Body of pancreas (tissue), 4 donors: ENCODE measurements at regions not wholly inside any gene's neighbourhood (a gene's known extent, or its start where the extent isn't known, plus 50 kb on each side); places are given as distances from the start of the nearest gene placed in this dataset.

Source experiments
- ATAC-seq: fragments of 150-250 bp; one replicate; pipeline ENCODE4 v1.9.1; 2016
- DNase-seq, 4 donors: peaks; one replicate each; pipeline ENCODE4 v3.0.0-alpha.2; 2019
- H3K27ac ChIP-seq, 4 donors: fragments of 200-600 bp; sonication (generic); 1 replicate in 3 of 4; 2 replicates in 1 of 4; pipeline versions ENCODE4 v1.5.1 to v1.6.1; 2016 to 2019; ENCODE audit warnings: mild to moderate bottlenecking in 1 of 4, mixed read lengths in 1 of 4, moderate library complexity in 1 of 4
- H3K27me3 ChIP-seq, 2 donors: fragments of 200-600 bp; sonication (generic); one replicate each; pipeline ENCODE4 v1.6.0; 2016; ENCODE audit warnings: mild to moderate bottlenecking in 1 of 2
- H3K36me3 ChIP-seq, 2 donors: fragments of 200-600 bp; sonication (generic); replicated peaks in 1 of 2; 2 replicates each; pipeline ENCODE4 v1.5.1; 2016; ENCODE audit warnings: low read depth in 2 of 2; ENCODE audit not compliant: insufficient read depth in 1 of 2
- H3K4me1 ChIP-seq: fragments of 200-600 bp; sonication (generic); one replicate; pipeline ENCODE4 v1.6.0; 2016
- H3K4me3 ChIP-seq, 2 donors: fragments of 200-600 bp; sonication (generic); 1 replicate in 1 of 2; 2 replicates in 1 of 2; pipeline ENCODE4 v1.5.1; 2016 to 2019
- H3K9me3 ChIP-seq, 3 donors: fragments of 200-600 bp; sonication (generic); 1 replicate in 2 of 3; 2 replicates in 1 of 3; pipeline ENCODE4 v1.5.1; 2016
- CTCF ChIP-seq, 7 experiments: fragments of 450-650 bp in 4 of 7; fragments of 200-600 bp in 3 of 7; sonication (generic) in 3 of 7; IDR thresholded peaks; one replicate each; pipeline ENCODE4 v1.5.1; 2016 to 2019; ENCODE audit warnings: antibody characterized with exemption in 7 of 7
- POLR2A ChIP-seq, 3 donors: fragments of 450-650 bp; IDR thresholded peaks; one replicate each; pipeline ENCODE4 v1.6.1; 2016; ENCODE audit warnings: antibody characterized with exemption in 3 of 3, mild to moderate bottlenecking in 2 of 3
- WGBS, 2 donors: methylation state at CpG; one replicate each; pipeline ENCODE4 v1.1.5; 2017; 5-methylcytosine and 5-hydroxymethylcytosine counted together
- intact Hi-C: fragments of 100-400 bp; cut with DNase I; formaldehyde crosslinking; loops from one replicate; pipeline ENCODE4 v1.15.1; 2023

- DNase-seq, result no peak
- H3K27ac ChIP-seq, result no peak overlapping the region
- no peak overlapping the region for H3K4me3 ChIP-seq
- H3K36me3 ChIP-seq, result no peaks in the 10 kb centered on the region
- no peak for ATAC-seq
- no peaks in the 10 kb centered on the region for H3K27me3 ChIP-seq
- intact Hi-C loops, result no loop called here
- H3K9me3 ChIP-seq, result no peaks in the 10 kb centered on the region
- no peaks in the 10 kb centered on the region for H3K4me1 ChIP-seq
- TF ChIP-seq POLR2A (IDR thresholded peaks at IDR 0.05) (no peak), CTCF (IDR thresholded peaks at IDR 0.05) (no peak)
Measured at GRCh38 chr11:25396847-25397246, 900.0 kb downstream of the LUZP2 start.

GRCh38 chr11:25408146-25408545 is 911.3 kb downstream of the LUZP2 start:
- no peak overlapping the region for H3K27ac ChIP-seq
- WGBS, 2 donors, result 50 to 63% methylated on average over 1 of the region's 1 CpG
- H3K4me1 ChIP-seq, result no peaks in the 10 kb centered on the region
- no peak for ATAC-seq
- DNase-seq, result no peak
- no peak overlapping the region for H3K4me3 ChIP-seq
- no peak for TF ChIP-seq POLR2A (IDR thresholded peaks at IDR 0.05)
- no peaks in the 10 kb centered on the region for H3K36me3 ChIP-seq
- intact Hi-C loops, result no loop called here
- no peaks in the 10 kb centered on the region for H3K27me3 ChIP-seq
- H3K9me3 ChIP-seq, result no peaks in the 10 kb centered on the region

GRCh38 chr11:25415793-25416192 is 916.1 kb upstream of the ANO3 start:
- DNase-seq, result no peak
- Histone ChIP-seq H3K4me3 (no peak overlapping the region), H3K36me3 (no peaks in the 10 kb centered on the region), H3K27ac (no peak overlapping the region), H3K9me3 (no peaks in the 10 kb centered on the region), H3K4me1 (no peaks in the 10 kb centered on the region), H3K27me3 (no peaks in the 10 kb centered on the region)
- no peak for ATAC-seq
- intact Hi-C loops, result no loop called here
- WGBS, 2 donors, result 38 to 41% methylated on average over 3 of the region's 3 CpGs
- TF ChIP-seq POLR2A (IDR thresholded peaks at IDR 0.05) (no peak), CTCF (IDR thresholded peaks at IDR 0.05) (no peak)

GRCh38 chr11:25423436-25424199 is 908.3 kb upstream of the ANO3 start:
- 23 to 31% methylated on average over 9 of the region's 9 CpGs for WGBS, 2 donors

GRCh38 chr11:25432376-25432775 is 899.6 kb upstream of the ANO3 start:
- 39 to 47% methylated on average over 2 of the region's 2 CpGs for WGBS, 2 donors
- intact Hi-C loops, result no loop called here

More at GRCh38 chr11:25423436-25424199, 908.3 kb upstream of the ANO3 start:
- ATAC-seq (no peak), DNase-seq (no peak)
- Histone ChIP-seq H3K9me3 (no peaks in the 10 kb centered on the region), H3K27ac (no peak overlapping the region), H3K36me3 (no peaks in the 10 kb centered on the region), H3K4me3 (no peak overlapping the region), H3K27me3 (no peaks in the 10 kb centered on the region), H3K4me1 (no peaks in the 10 kb centered on the region)
- TF ChIP-seq POLR2A (IDR thresholded peaks at IDR 0.05) (no peak), CTCF (IDR thresholded peaks at IDR 0.05) (no peak)
- intact Hi-C loops, result no loop called here

More at GRCh38 chr11:25432376-25432775, 899.6 kb upstream of the ANO3 start:
- H3K9me3 ChIP-seq, result no peaks in the 10 kb centered on the region
- TF ChIP-seq CTCF (IDR thresholded peaks at IDR 0.05), result no peak
- TF ChIP-seq POLR2A (IDR thresholded peaks at IDR 0.05), result no peak
- no peak overlapping the region for H3K27ac ChIP-seq
- ATAC-seq (no peak), DNase-seq (no peak)
- no peaks in the 10 kb centered on the region for H3K36me3 ChIP-seq
- no peaks in the 10 kb centered on the region for H3K27me3 ChIP-seq
- no peak overlapping the region for H3K4me3 ChIP-seq
- no peaks in the 10 kb centered on the region for H3K4me1 ChIP-seq
